ENCODE measurements at regions not wholly inside any gene's neighbourhood (a gene's known extent, or its start where the extent isn't known, plus 50 kb on each side); places are given as distances from the start of the nearest gene placed in this dataset.

DNA sequence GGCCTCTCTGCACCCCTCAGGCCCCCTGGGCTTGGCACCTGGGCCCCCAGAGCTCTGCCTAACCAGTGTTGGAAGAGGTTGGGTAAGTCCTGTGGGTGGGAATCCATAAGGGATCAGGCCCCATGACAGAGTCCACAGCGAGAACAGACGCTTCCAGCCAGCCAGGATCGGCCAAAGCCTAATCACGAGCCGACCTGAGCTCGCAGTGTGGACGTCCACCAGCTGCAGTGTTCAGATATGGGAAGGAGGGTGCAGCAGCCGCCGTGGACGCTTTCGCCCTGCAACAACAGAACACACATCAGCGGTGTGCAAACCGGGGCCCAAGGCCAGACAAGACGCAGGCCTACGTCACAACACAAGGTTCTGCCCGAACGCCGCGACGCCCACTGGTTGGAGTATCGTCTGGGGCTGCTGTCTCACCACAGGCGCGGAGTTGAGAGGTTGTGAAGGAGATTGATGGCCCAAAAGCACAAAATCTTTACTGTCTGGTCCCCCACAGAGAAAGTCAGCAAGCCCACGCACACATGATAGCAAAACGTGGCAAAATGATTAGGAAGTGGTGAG is 102.1 kb downstream of the FOXL3 start:
- TF ChIP-seq, protein P1, sequence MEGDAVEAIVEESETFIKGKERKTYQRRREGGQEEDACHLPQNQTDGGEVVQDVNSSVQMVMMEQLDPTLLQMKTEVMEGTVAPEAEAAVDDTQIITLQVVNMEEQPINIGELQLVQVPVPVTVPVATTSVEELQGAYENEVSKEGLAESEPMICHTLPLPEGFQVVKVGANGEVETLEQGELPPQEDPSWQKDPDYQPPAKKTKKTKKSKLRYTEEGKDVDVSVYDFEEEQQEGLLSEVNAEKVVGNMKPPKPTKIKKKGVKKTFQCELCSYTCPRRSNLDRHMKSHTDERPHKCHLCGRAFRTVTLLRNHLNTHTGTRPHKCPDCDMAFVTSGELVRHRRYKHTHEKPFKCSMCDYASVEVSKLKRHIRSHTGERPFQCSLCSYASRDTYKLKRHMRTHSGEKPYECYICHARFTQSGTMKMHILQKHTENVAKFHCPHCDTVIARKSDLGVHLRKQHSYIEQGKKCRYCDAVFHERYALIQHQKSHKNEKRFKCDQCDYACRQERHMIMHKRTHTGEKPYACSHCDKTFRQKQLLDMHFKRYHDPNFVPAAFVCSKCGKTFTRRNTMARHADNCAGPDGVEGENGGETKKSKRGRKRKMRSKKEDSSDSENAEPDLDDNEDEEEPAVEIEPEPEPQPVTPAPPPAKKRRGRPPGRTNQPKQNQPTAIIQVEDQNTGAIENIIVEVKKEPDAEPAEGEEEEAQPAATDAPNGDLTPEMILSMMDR (IDR thresholded peaks at IDR 0.05) = no peak
- TF ChIP-seq POLR2A (IDR thresholded peaks at IDR 0.05) = no peak
